DMS53 treated with DMSO at 0.1 percent for 48 hours (cell line): ENCODE measurements at regions not wholly inside any gene's neighbourhood (a gene's known extent, or its start where the extent isn't known, plus 50 kb on each side); places are given as distances from the start of the nearest gene placed in this dataset.
"Not testable (repeated sequence)": the region's sequence is repeated elsewhere in the genome, so short reads cannot be mapped to it uniquely, and the experiment has no call there.

ENCODE experiments used
- DNase-seq: peaks from one replicate; lab custom pipeline; 2025; ENCODE audit not compliant: unreplicated experiment; lab: John Stamatoyannopoulos, UW

- DNase-seq = no peak
Observed at GRCh38 chr1:95660736-95661135, 426.7 kb downstream of the RWDD3 start.

- not testable (repeated sequence) for DNase-seq
Observed at GRCh38 chr1:95663530-95663929, 429.5 kb downstream of the RWDD3 start.

DNA sequence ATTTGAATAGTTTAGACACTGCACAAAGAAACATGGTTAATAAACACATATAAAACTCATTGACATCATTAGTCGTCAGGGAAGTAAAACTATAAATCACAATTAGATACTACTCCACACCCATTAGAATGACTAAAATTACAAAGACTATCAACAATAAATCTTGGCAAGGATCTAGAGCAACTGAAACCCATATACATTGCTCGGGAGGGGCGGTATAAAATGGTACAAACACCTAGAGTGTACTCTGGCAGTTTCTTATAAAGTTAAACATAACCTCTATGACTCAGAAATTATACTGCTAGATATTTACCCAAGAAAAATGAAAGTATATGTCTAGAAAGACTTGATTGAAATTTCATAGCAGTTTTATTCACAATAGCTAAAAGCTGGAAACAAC is 434.2 kb downstream of the RWDD3 start:
- no peak for DNase-seq

- DNase-seq = not testable (repeated sequence)
Observed at GRCh38 chr1:95669638-95670037, 435.6 kb downstream of the RWDD3 start.

- DNase-seq = no peak
Observed at GRCh38 chr1:95671098-95671497, 437.1 kb downstream of the RWDD3 start.

DNA sequence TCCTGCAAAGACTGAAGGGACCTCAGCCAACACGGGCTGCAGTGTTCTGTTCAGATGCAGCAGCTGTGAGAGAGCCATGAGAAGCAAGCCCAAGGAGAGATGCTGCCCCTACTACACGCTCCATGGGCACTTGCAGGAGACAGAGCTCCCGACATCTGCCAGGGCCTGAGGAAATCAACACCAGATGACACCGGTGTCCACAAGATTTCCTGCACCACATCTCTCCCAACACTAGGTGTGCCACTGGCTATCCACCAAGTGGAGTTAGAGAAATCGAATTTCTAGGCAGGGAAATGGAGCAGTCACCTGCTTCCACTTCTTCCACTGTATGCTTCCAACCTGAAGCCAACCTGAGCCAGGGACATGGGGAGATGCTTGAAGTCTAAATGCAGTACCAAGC is 445.3 kb downstream of the RWDD3 start:
- DNase-seq = no peak

DNA sequence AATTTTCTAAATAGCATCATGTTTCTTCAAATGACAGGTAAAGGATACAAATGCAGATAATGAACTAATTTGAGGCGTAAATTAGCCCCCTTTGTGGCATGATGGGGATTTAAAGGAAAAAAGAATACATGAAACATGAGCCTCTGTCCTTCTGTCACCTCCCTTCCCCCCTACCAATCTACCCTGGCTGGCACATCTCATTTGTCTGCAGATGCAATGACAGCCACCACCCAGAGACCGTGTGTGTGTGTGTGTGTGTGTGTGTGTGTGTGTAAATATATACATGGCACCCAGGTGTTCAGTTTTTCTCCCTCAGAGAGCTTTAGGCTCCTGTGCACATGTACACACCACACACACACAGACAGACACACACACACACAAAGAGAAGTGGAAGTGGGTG is 451.1 kb downstream of the RWDD3 start:
- peak; percentile 35 for DNase-seq

DNA sequence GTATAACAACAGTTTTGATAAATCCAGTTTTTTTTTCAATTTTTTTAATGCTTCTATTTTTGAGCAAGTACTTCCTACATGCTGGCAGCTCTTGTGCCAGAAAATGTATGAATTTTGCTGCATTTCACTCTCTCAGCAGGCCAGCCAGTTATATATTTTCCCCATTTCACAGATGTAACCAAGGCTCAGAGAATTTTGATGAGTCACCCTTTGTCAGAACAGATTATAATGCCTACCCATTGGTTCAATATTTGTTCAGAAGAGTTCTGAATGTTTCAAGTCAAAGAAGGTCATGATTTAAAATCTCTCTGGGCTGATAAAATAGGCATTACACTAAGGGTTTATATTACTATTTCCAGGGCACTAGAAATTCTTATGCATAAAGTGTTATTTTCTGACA is 452.2 kb downstream of the RWDD3 start:
- DNase-seq = peak; percentile 34

DNA sequence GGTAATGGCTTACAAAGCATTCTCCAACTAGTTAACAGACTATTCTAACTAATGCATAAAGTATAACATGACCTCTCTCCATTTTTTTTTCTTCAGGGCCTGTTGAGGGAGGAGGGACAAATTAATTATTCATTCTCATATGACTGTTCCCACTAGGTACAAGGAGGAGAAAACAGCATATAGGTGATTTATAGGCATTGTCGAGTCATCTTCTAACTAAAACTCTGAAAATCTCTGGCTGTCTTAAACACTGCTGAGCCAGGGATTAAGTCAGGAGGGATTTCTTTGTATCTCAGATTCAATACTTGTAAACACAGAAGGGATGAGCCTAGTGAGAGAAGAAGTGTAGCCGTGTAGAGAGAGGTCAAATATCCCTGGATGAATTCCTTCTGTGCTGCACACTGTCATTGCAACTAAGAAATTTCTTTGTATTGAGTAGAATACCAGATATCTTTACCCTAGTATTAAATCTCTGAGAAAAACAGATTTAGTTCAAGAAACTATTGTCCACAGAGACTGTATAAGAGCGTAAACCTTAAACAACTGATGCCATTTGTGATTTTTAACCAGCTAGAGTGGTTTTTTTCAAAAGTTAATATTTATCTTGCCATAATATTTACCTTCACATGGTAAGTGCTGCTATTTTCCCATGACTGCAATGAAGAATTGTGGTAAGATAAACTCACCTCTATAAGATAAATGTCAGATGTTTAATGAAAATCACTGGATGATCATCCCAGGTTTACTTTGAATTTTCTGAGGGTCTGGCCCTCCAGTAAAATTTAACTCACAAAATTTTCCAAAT is 465.3 kb downstream of the RWDD3 start:
- DNase-seq = peak; percentile 80

GRCh38 chr1:95701450-95702173 is 467.6 kb downstream of the RWDD3 start:
- DNase-seq = no peak

DNA sequence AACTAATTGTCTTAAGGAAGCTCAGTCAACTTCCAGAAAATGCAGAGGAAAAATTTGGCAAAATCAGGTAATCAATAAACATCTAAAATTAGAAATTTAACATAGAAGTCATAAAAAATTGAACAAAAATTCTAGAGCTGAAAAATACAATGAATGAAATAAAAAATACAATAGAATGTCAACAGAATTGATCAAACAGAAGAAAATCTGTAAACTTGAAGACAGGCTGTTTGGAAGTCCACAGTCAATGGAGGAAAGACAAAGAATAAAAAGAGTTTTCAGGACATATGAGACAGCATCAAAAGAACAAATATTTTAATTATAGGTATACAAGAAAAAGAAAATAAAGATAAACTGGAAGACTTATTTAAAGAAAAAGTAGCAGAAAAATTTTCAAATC is 469.0 kb downstream of the RWDD3 start:
- no peak for DNase-seq

DNA sequence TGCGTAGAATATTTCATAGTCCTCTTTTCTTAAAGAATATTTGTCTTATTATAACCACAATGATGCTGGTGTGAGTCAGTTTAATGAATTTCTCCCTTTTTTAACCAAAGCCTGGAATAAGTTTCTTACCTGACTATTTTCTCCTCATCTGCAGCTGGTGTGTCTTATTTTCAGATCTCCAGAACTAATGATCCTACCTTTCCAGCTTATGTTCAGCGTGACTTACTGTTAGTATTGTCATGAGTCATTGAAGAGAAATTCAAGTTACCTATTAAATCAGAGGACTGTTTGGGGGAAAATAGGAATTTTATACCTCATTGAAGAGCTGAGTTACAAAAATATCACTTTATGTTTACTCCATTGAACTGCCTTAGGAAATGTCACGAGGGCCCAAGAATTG is 482.1 kb downstream of the RWDD3 start:
- no peak for DNase-seq

- no peak for DNase-seq
Observed at GRCh38 chr1:95716550-95716949, 482.5 kb downstream of the RWDD3 start.

DNA sequence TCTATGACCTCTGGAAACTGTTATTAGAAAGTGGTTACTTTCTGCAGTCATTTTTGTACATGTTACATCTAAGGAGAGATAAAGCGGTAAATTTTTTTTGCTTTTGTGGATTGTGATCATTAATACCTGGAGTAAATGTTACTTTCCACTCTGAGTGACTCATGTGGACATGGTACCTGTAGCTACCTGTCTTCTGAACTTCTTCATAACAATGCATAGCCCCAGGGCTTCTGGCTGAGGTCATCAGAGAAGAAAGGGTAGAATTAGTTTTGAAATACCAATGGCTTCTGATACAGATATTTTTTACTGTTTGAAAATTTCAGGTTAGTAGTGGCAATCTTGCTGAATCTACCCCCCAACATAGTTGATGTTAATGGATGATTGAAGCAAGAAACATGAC is 489.3 kb downstream of the RWDD3 start:
- DNase-seq = no peak

- no peak for DNase-seq
Observed at GRCh38 chr1:95728841-95729240, 494.8 kb downstream of the RWDD3 start.

- no peak for DNase-seq
Observed at GRCh38 chr1:95730986-95731385, 497.0 kb downstream of the RWDD3 start.

DNA sequence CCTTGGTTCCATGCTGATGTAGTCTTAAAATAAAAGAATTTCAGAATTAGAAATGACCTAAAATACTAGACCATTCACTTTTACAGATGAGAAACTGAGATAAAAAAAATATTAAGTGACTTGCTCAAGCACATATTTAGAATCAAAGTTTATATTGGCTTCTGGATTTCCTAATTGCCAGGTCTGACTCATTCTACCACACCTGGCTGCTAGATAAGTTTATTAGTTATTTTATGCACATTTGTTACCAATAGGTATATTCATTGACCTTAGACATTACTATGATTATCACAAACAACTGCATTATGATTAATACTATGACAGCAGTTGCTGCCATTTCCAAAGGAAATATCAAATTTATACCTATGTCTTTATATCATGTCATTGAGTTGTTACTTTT is 497.5 kb downstream of the RWDD3 start:
- DNase-seq = no peak

DNA sequence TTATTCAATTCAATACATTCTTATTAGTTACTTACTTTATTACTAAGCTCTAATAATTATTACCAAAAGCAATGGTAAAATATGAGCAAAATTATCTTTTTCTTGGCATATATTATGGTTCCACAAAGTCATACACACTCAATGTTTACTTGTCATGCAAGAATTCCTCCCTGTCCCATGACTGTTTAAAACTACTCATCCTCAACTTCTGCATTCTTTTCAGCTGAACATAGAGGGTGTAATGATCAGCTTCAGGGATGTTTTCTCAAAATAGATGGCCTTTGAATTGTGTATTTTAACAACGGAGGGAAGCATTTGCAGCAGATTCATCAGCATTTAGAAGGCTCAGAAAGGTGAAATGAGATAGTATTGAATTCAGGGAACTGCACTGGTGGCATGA is 499.0 kb downstream of the RWDD3 start:
- no peak for DNase-seq

- DNase-seq = no peak
Observed at GRCh38 chr1:95733671-95734070, 499.7 kb downstream of the RWDD3 start.

DNA sequence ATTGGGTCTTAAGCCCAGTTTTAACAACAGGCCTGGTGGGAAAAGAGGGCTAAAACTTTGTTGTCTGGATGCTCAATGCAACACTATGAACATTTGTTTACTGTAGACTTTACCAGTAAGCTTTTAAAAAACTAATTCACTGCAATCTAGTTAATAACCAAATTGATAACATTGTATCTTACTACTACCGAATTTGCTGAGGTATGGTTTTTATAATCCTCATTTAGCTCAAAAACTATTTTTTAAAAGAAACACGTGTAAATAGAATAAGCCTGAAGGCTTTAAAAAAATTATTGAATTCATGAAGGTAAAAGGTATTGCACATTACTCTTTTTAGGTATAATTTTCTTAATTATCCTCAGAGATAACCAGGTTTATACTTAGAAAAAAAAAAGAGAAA is 500.6 kb downstream of the RWDD3 start:
- DNase-seq = no peak

GRCh38 chr1:95742591-95743089 is 508.6 kb downstream of the RWDD3 start:
- DNase-seq = peak; percentile 67

GRCh38 chr1:95744731-95745130 is 510.7 kb downstream of the RWDD3 start:
- DNase-seq = no peak
